ENCODE measurements at regions not wholly inside any gene's neighbourhood (a gene's known extent, or its start where the extent isn't known, plus 50 kb on each side); places are given as distances from the start of the nearest gene placed in this dataset.
"Not testable (repeated sequence)": the region's sequence is repeated elsewhere in the genome, so short reads cannot be mapped to it uniquely, and the experiment has no call there.

DNA sequence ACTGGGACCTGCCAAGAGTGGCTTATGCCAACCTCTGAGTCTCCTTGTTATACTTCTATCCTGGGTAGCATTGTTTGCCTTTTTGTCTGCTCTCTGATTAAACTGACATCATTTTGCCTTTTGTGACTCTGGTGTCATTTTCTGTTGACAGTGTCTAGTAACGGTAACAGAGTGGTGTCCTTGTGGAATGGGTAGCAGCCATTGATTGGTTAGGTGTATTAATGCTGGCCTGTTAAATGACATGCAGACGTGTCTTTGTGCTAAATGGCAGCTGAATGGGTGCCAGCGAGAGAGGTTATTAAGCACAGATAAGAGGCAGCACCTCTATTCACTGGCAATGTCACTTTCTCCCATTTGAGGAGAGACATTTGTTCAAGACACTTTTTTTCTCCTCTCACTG lies 1289.4 kb downstream of the PCDH9 start:
- no peak overlapping the region for H3K27ac ChIP-seq (ENCODE audit: low read depth)
- no peaks in the 10 kb centered on the region for H3K36me3 ChIP-seq (ENCODE audit: insufficient read depth)
- 84% methylated on average over 3 of the region's 3 CpGs for WGBS
- H3K4me3 ChIP-seq (ENCODE audit: low read depth, low read length): no peak overlapping the region
- DNase-seq (ENCODE audit: extremely low spot score): no peak
- H3K4me1 ChIP-seq (ENCODE audit: insufficient read depth): no peaks in the 10 kb centered on the region

DNA sequence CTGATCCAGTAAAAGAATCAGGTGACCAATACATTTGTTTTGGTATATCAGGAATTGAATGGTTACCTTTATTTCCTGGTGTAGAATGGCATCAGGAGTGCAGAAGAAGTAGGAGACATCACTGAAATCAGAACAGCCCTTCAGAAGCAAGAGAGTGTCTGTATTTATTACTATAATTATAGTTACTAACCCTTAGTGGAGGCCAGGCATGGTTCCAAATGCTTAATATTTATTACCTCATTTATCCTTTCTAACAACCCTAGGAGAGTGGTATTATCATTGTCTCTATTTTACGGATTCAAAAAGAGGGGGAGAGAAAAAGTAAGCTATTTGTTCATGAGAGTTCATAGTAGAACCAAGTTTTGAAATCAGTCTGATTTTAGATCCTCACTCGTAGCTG lies 1292.9 kb downstream of the PCDH9 start:
- WGBS: 51% methylated on average over 2 of the region's 2 CpGs
- no peak overlapping the region for H3K27ac ChIP-seq (ENCODE audit: low read depth)
- no peaks in the 10 kb centered on the region for H3K4me1 ChIP-seq (ENCODE audit: insufficient read depth)
- no peak for DNase-seq (ENCODE audit: extremely low spot score)
- no peak overlapping the region for H3K4me3 ChIP-seq (ENCODE audit: low read depth, low read length)
- no peaks in the 10 kb centered on the region for H3K36me3 ChIP-seq (ENCODE audit: insufficient read depth)

DNA sequence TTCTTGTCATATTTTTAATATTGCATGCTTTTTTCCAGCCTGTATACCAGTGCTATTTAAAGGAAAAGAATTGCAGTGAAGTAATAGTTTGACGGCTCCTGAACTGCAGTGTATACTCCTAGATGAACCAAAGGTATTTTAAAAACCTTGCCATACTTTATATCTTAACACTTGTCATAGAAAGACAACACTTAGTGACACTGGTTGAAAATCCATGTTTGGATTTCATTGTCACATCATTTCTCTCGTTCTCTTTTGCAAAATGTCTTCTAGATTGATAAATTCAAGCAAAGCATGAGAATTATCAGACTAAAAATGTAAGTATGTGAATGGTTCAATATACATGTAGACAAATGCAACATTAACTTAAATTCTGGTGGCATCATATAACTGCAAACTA lies 1293.9 kb downstream of the PCDH9 start:
- Histone ChIP-seq H3K4me3 (ENCODE audit: low read depth, low read length) (no peak overlapping the region), H3K36me3 (ENCODE audit: insufficient read depth) (no peaks in the 10 kb centered on the region), H3K4me1 (ENCODE audit: insufficient read depth) (no peaks in the 10 kb centered on the region), H3K27ac (ENCODE audit: low read depth) (no peak overlapping the region)
- WGBS: 87% methylated on average over 2 of the region's 2 CpGs
- DNase-seq (ENCODE audit: extremely low spot score): no peak

DNA sequence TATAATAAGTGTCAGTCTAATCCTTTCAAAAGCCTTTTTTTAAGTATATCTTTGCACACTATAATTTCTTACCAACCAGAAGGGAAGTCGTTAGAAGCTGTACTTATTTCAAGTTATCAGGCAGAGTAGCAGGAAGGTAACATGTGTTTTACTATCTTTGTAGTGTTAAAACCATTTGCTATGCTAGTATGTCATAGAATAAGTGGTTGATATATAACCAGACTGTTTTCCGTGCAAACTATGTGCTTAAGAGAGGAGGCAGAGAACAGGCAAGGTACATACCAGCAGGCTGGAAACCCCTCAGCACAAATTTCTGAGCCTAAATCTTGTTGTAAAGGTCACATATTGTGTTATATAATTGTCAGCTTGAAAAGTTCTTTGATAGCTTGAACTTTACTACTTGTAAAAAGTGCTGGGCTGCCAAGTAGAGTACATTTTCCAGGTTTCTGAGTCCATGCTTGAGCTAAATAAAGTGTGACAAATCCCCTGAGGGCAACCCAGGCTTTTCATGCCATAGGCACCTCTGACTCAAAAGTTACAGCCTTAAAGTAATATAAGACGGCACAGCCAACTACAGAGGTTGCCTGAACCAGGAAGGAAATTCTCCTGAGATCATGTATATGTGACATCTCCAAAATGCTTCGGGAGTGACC lies 1297.4 kb downstream of the PCDH9 start:
- no peaks in the 10 kb centered on the region for H3K4me1 ChIP-seq (ENCODE audit: insufficient read depth)
- no peak overlapping the region for H3K27ac ChIP-seq (ENCODE audit: low read depth)
- H3K4me3 ChIP-seq (ENCODE audit: low read depth, low read length): no peak overlapping the region
- 62% methylated on average over 4 of the region's 4 CpGs for WGBS
- DNase-seq (ENCODE audit: extremely low spot score): no peak
- H3K36me3 ChIP-seq (ENCODE audit: insufficient read depth): no peaks in the 10 kb centered on the region

DNA sequence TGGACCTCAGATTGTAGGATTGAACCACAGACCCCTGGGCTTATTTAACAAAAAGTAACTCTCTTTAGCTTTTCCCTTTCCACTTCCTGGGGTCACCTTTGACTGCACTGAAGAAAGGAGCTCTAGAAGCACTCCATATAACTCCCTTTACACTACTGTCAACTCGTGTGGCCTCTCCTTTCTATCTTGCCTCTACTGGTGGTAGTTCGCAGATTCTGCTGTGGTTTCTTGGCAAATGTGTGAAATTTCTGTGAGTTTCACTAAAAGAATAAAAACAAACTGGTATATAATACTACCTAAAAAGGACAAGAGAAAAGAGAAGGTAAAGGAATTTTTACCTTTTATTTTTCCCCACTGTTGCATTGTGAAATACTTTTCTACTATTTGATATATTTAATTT lies 1298.1 kb downstream of the PCDH9 start:
- Histone ChIP-seq H3K27ac (ENCODE audit: low read depth) (no peak overlapping the region), H3K4me3 (ENCODE audit: low read depth, low read length) (no peak overlapping the region), H3K36me3 (ENCODE audit: insufficient read depth) (no peaks in the 10 kb centered on the region), H3K4me1 (ENCODE audit: insufficient read depth) (no peaks in the 10 kb centered on the region)
- DNase-seq (ENCODE audit: extremely low spot score): no peak
- 83% methylated on average over 2 of the region's 2 CpGs for WGBS

DNA sequence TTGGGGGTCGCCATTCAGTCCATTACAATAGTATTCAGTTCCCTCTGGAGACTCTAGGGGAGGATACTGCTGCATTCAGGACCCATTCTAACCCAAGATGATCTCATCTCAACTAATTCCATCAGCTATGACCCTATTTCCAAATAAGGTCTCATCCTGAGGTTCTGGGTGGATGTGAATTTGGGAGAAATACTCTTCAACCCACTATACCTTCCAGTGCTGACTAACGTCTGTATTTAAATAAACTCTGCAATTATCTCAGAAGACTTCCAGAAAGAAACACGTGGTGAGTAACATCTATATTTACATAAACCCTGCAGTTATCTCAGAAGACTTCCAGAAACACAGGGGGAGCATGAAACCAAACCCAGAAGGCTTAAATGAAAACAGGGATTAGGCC lies 1300.7 kb downstream of the PCDH9 start:
- Histone ChIP-seq H3K4me1 (ENCODE audit: insufficient read depth) (no peaks in the 10 kb centered on the region), H3K4me3 (ENCODE audit: low read depth, low read length) (no peak overlapping the region), H3K36me3 (ENCODE audit: insufficient read depth) (no peaks in the 10 kb centered on the region), H3K27ac (ENCODE audit: low read depth) (no peak overlapping the region)
- DNase-seq (ENCODE audit: extremely low spot score): no peak
- WGBS: 64% methylated on average over 3 of the region's 3 CpGs

DNA sequence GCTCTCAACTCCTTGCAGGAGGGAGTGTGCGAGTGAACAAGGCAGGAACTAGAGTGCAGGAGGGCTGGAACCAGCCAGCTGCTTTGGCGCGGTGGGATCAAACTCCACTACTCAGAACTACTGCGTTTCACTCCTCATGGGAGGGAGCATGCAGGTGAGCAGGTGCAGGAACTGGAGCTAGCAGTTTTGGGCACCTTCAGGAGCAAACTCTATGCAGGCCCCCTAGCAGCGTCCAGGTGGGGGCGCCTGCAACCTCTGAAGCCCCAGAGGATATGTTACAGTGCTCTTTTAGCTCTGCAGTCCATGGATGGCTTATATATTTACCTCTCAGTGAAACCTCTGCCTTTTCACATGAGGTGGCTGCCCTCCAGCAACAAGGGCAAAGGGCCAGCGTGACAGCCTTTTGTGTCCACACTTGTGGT lies 1303.4 kb downstream of the PCDH9 start:
- no peak overlapping the region for H3K27ac ChIP-seq (ENCODE audit: low read depth)
- no peak overlapping the region for H3K4me3 ChIP-seq (ENCODE audit: low read depth, low read length)
- H3K36me3 ChIP-seq (ENCODE audit: insufficient read depth): no peaks in the 10 kb centered on the region
- no peaks in the 10 kb centered on the region for H3K4me1 ChIP-seq (ENCODE audit: insufficient read depth)
- DNase-seq (ENCODE audit: extremely low spot score): no peak
- 29% methylated on average over 7 of the region's 7 CpGs for WGBS

DNA sequence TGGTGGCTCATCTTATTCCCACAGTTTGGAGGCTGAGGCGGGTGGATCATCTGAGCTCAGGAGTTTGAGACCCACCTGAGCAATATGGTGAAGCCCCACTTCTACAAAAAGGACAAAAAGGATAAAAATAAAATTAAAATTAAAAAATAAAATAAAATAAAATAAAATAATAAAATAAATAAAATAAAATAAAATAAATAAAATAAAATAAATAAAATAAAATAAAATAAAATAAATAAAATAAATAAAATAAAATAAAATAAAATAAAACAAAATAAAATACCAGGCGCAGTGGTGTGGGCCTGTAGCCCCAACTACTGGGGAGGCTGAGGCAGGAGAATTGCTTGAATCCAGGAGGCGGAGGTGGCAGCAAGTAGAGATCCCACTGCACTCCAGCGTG lies 1307.3 kb downstream of the PCDH9 start:
- not testable (repeated sequence) for H3K27ac ChIP-seq (ENCODE audit: low read depth); H3K36me3 ChIP-seq (ENCODE audit: insufficient read depth); H3K4me1 ChIP-seq (ENCODE audit: insufficient read depth); H3K4me3 ChIP-seq (ENCODE audit: low read depth, low read length); DNase-seq (ENCODE audit: extremely low spot score)
- 96% methylated on average over 4 of the region's 4 CpGs for WGBS

DNA sequence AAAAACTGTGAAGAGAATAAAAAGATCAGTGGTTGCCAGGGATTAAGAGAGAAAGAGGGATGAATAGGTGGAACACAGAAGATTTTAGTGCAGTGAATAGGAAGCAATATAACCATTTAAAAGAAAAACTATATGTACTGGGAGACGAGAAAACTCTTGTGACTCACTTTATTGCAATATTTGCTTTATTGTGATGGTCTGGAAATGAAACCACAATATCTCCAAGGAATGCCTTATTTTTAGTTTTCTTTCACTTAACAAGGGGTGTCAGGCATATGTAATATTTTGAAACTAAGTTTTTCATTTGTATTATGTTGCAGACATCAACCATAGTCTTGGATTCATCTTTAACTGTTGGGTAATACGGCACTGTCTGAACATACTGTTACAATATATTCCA lies 1308.2 kb downstream of the PCDH9 start:
- H3K36me3 ChIP-seq (ENCODE audit: insufficient read depth): no peaks in the 10 kb centered on the region
- no peak for DNase-seq (ENCODE audit: extremely low spot score)
- no peak overlapping the region for H3K4me3 ChIP-seq (ENCODE audit: low read depth, low read length)
- H3K4me1 ChIP-seq (ENCODE audit: insufficient read depth): no peaks in the 10 kb centered on the region
- no peak overlapping the region for H3K27ac ChIP-seq (ENCODE audit: low read depth)
- 96% methylated on average over 2 of the region's 2 CpGs for WGBS

DNA sequence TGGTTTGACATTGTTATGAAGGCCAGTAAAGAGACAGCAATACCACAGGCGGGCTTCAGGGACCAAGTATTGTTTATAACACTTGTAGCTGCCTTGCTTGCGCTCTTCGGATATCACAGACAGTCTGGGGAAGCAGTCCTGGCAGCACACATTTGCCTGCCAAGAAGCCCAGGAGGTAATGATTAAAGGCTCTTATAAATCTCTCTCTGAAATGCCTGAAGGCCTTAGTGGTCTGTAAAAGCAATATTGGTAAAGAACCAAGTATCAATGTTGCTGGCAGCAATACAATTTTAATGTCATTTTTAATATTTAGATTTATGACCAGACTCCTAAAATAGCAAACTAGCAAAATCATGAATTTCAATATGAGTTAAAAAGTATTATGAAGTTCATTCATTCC lies 1312.4 kb downstream of the PCDH9 start:
- DNase-seq (ENCODE audit: extremely low spot score): no peak
- no peak overlapping the region for H3K4me3 ChIP-seq (ENCODE audit: low read depth, low read length)
- 46% methylated on average over 3 of the region's 3 CpGs for whole genome bisulfite sequencing
- H3K27ac ChIP-seq (ENCODE audit: low read depth): no peak overlapping the region
- no peaks in the 10 kb centered on the region for H3K36me3 ChIP-seq (ENCODE audit: insufficient read depth)
- no peaks in the 10 kb centered on the region for H3K4me1 ChIP-seq (ENCODE audit: insufficient read depth)

DNA sequence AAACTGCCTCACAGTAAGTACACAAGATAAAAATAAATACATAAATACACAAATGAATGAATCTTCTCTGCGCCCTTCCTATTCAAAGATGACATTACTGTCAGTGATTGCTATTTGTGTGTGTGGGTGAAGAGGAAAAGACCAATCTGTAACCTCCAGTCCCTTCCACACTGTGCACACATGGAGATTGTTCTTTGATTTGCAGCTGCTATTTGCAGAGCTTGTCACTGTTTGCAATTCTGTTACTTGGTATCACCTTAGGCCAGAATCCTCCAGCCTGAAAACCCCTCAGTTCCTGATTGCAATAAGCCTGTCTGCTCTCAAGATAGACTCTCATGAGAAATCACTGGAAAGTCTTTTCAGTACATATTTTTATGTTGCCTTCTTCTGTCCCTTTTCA lies 1314.9 kb downstream of the PCDH9 start:
- no peak for DNase-seq (ENCODE audit: extremely low spot score)
- no peaks in the 10 kb centered on the region for H3K4me1 ChIP-seq (ENCODE audit: insufficient read depth)
- no peak overlapping the region for H3K27ac ChIP-seq (ENCODE audit: low read depth)
- WGBS: 93% methylated on average over 1 of the region's 1 CpG
- H3K4me3 ChIP-seq (ENCODE audit: low read depth, low read length): no peak overlapping the region
- no peaks in the 10 kb centered on the region for H3K36me3 ChIP-seq (ENCODE audit: insufficient read depth)

DNA sequence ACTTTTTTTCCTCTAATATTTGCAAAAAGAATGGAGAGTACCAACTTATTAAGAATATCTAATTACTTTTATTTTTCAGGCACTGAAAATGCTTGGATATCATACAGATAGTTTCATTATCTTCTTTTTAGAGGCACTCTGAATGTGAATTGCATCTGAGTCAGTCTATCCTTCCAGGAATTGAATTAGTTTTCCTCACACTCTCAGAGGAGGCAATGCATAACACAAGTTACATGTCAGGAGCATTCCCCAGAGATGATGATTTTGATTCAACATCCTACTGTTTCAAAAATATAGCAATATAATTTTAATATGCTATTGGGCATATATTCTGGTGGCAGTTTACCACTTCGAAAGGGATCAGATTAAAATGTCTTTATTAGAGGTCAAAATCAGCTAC lies 1315.4 kb downstream of the PCDH9 start:
- H3K27ac ChIP-seq (ENCODE audit: low read depth): no peak overlapping the region
- WGBS: 65% methylated on average over 1 of the region's 1 CpG
- DNase-seq (ENCODE audit: extremely low spot score): no peak
- H3K4me1 ChIP-seq (ENCODE audit: insufficient read depth): no peaks in the 10 kb centered on the region
- no peak overlapping the region for H3K4me3 ChIP-seq (ENCODE audit: low read depth, low read length)
- no peaks in the 10 kb centered on the region for H3K36me3 ChIP-seq (ENCODE audit: insufficient read depth)

DNA sequence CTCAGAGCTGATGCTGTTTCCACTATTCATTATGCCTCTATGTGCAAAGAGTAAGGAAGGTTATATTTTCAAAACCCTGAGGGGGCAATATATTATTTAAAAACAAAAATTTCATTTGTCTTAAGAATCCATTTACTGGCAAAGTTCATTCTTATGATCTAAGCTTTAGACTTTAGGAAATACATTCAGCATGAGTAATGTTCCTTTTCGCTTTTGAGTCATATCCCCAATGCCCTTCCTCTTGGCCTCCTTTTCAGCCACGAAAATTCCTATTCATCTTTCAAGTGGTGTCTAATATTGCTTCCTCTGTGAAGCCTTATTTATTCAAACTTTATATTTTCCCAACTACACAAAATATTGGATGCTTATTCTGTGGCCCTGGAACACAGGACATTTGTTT lies 1317.0 kb downstream of the PCDH9 start:
- Histone ChIP-seq H3K4me1 (ENCODE audit: insufficient read depth) (no peaks in the 10 kb centered on the region), H3K27ac (ENCODE audit: low read depth) (no peak overlapping the region), H3K36me3 (ENCODE audit: insufficient read depth) (no peaks in the 10 kb centered on the region), H3K4me3 (ENCODE audit: low read depth, low read length) (no peak overlapping the region)
- no peak for DNase-seq (ENCODE audit: extremely low spot score)
- WGBS: 59% methylated on average over 2 of the region's 2 CpGs

DNA sequence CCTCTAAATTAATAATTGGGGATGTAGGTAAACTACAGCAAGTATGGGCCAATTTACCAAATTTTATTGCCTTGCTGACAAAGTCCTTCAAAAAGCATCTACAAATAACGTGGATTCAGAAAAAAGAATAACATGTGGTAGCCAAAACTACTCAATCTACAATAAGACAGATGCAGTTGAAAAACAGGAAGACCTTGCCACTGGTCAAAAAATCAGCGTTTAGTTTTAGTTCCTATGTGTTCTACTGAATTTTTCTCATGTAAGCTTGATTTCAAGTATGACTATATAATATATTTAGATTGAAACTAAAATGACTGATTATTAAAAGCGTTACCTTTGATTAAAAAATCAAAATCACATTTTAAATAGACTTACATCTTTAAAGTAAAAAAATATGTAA lies 1317.6 kb downstream of the PCDH9 start:
- 82% methylated on average over 3 of the region's 3 CpGs for WGBS
- Histone ChIP-seq H3K4me3 (ENCODE audit: low read depth, low read length) (no peak overlapping the region), H3K4me1 (ENCODE audit: insufficient read depth) (no peaks in the 10 kb centered on the region), H3K36me3 (ENCODE audit: insufficient read depth) (no peaks in the 10 kb centered on the region), H3K27ac (ENCODE audit: low read depth) (no peak overlapping the region)
- no peak for DNase-seq (ENCODE audit: extremely low spot score)
